ENCODE measurements at regions not wholly inside any gene's neighbourhood (a gene's known extent, or its start where the extent isn't known, plus 50 kb on each side); places are given as distances from the start of the nearest gene placed in this dataset.

- no peak for TF ChIP-seq NANOG (IDR thresholded peaks at IDR 0.05; ENCODE audit: borderline replicate concordance)
- no peak for TF ChIP-seq ETS1 (IDR thresholded peaks at IDR 0.05)
- no peak for TF ChIP-seq REST (IDR thresholded peaks at IDR 0.05; ENCODE audit: unreplicated experiment)
- no peak for TF ChIP-seq JUNB (IDR thresholded peaks at IDR 0.05; ENCODE audit: unreplicated experiment)
Observed at GRCh38 chr6:113660819-113661218, 196.3 kb upstream of the MARCKS start (continued).

DNA sequence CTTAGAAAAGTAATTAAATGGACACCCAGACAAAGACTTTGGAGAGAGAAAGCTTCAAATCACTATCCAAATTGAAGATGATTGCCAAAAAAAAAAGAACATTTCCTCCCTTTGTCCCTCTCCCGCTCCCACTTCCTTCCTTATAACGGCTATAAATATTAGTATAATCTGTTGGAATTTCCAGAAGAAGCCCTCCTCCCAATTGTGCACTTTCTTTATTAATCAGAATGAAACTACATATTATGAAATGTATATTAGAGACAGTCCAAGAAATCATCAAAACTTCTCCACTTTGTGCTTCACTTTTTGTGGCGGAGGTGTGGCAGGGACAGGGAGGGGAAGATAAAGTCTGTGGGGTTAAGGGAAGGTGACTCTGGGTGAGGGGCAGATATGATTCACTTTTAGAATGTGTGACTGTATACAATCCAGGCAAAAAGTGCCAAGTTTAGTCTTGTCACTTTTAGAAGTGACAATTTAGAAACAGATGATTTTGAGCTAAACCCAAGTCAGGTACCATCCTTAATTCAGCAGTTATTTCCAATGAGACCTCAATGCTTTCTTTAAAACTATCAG, 195.0 kb upstream of the MARCKS start:
- Histone ChIP-seq H3K36me3 (ENCODE audit: insufficient read depth) (no peaks in the 10 kb centered on the region), H3K4me3 (no peak overlapping the region), H3K4me2 (no peak overlapping the region), H3K9me2 (ENCODE audit: insufficient read depth) (no peaks in the 10 kb centered on the region), H3F3A (replicated peaks; ENCODE audit: low read depth) (no peaks in the 10 kb centered on the region), H3K79me2 (replicated peaks; ENCODE audit: insufficient read depth) (no peaks in the 10 kb centered on the region), H3K27ac (ENCODE audit: low read depth) (no peak overlapping the region), H3K4me1 (ENCODE audit: insufficient read depth) (no peaks in the 10 kb centered on the region), H2AFZ (no peak overlapping the region), H3K27me3 (ENCODE audit: insufficient read depth) (no peaks in the 10 kb centered on the region), H4K20me1 (replicated peaks; ENCODE audit: insufficient read depth) (no peaks in the 10 kb centered on the region)
- H3K9me3 Mint-ChIP-seq: no peaks in the 10 kb centered on the region
- DNase-seq (ENCODE audit: low spot score) (no peak), ATAC-seq (no peak)
- no peak overlapping the region for H3K4me3 Mint-ChIP-seq
- no peak overlapping the region for H3K27ac Mint-ChIP-seq
- peaks cover 4% of the 10 kb centered on the region; the same call in 2 of the 3 replicates for H3K4me1 Mint-ChIP-seq
- no peaks in the 10 kb centered on the region for H3K36me3 Mint-ChIP-seq (ENCODE audit: low read depth)
- TF ChIP-seq REST (IDR thresholded peaks at IDR 0.05; ENCODE audit: unreplicated experiment) (no peak), NANOG (IDR thresholded peaks at IDR 0.05; ENCODE audit: borderline replicate concordance) (no peak), POLR2AphosphoS5 (IDR thresholded peaks at IDR 0.05; ENCODE audit: low read depth) (no peak), CREB1 (CRISPR knock-in tag; IDR thresholded peaks at IDR 0.05; ENCODE audit: low read depth) (no peak), ZNF331 (CRISPR knock-in tag; IDR thresholded peaks at IDR 0.05; ENCODE audit: low read depth) (no peak), EZH2 (IDR thresholded peaks at IDR 0.05; ENCODE audit: low read depth, unreplicated experiment) (no peak), JUNB (IDR thresholded peaks at IDR 0.05; ENCODE audit: unreplicated experiment) (no peak)
- TF ChIP-seq, protein P1, sequence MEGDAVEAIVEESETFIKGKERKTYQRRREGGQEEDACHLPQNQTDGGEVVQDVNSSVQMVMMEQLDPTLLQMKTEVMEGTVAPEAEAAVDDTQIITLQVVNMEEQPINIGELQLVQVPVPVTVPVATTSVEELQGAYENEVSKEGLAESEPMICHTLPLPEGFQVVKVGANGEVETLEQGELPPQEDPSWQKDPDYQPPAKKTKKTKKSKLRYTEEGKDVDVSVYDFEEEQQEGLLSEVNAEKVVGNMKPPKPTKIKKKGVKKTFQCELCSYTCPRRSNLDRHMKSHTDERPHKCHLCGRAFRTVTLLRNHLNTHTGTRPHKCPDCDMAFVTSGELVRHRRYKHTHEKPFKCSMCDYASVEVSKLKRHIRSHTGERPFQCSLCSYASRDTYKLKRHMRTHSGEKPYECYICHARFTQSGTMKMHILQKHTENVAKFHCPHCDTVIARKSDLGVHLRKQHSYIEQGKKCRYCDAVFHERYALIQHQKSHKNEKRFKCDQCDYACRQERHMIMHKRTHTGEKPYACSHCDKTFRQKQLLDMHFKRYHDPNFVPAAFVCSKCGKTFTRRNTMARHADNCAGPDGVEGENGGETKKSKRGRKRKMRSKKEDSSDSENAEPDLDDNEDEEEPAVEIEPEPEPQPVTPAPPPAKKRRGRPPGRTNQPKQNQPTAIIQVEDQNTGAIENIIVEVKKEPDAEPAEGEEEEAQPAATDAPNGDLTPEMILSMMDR (conservative IDR thresholded peaks at IDR 0.05; ENCODE audit: low read depth in 2 of 2): no peak
- no peaks in the 10 kb centered on the region for H3K27me3 Mint-ChIP-seq (ENCODE audit: insufficient read depth, low read depth, poor library complexity)
